Left ventricle myocardium inferior (tissue), 1 donor: ENCODE measurements at regions not wholly inside any gene's neighbourhood (a gene's known extent, or its start where the extent isn't known, plus 50 kb on each side); places are given as distances from the start of the nearest gene placed in this dataset.

Experiments
- DNase-seq: peaks from one replicate; pipeline ENCODE4 v3.0.0-alpha.2; 2020
- H3K27ac ChIP-seq: fragments of 200-600 bp; replicated peaks from 2 replicates; pipeline ENCODE4 v1.8.0; 2021
- H3K27me3 ChIP-seq: fragments of 200-600 bp; 2 replicates; pipeline ENCODE4 v1.8.0; 2021; ENCODE audit warnings: low read depth
- H3K36me3 ChIP-seq: fragments of 200-600 bp; 2 replicates; pipeline ENCODE4 v1.8.0; 2021
- H3K4me1 ChIP-seq: fragments of 200-600 bp; 2 replicates; pipeline ENCODE4 v1.8.0; 2021
- H3K4me3 ChIP-seq: fragments of 200-600 bp; 2 replicates; pipeline ENCODE4 v1.8.0; 2021; ENCODE audit warnings: mild to moderate bottlenecking, moderate library complexity
- H3K9me3 ChIP-seq: fragments of 200-600 bp; replicated peaks from 2 replicates; pipeline ENCODE4 v1.8.0; 2021
- intact Hi-C: fragments of 100-400 bp; cut with micrococcal nuclease; formaldehyde crosslinking; loops from one replicate; pipeline ENCODE4 v1.11.0; 2022
- TF ChIP-seq, protein P1 (sequence below): fragments of 200-600 bp; IDR thresholded peaks from 2 replicates; pipeline ENCODE4 v1.8.0; 2021; ENCODE audit warnings: antibody characterized with exemption, mild to moderate bottlenecking, borderline replicate concordance
- donor health status: DM: no; HTN: yes; CAD: no; lungs with severe emphysema.

DNA sequence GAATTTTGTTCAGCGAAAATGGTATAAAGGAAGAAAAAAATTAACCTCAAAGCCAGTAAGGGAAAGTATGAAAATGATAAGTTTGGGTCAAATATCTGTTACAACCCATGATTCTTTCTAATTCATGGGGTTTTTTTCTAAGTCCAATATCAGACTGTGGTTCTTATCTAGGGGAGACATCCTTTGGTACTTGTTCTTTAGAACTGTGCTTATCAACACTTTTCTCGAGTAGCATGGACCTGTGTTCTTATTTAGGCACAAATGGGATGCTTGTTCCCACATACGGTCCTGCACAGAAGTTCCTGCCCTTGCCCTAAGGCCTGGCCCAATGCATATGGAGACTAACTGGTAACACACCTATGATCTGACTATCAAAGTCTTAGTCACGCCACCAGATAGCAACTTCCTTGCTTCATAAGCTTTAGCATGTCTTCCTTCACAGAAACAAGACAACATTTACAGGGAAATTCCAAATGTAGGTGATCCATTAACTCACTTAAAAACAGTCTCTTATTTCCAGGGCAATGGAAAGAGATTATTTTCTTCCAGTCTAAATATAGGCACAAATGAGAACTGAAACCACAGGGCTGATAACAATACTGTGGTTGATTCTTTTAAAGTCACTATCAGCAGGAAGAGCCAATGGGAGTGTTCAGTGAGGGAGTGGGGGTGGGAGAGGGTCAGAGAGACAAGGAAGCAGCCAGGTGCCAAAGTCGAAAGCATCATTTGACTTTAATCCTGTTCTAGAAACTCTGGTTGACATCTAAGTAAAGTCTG, 268.8 kb upstream of the ANKRD55 start:
- intact Hi-C loops, result no loop called here
- no peak for DNase-seq
- Histone ChIP-seq H3K4me1 (peaks cover 33% of the 10 kb centered on the region), H3K27ac (peak overlapping the region; percentile 51), H3K36me3 (no peaks in the 10 kb centered on the region), H3K27me3 (no peaks in the 10 kb centered on the region), H3K9me3 (peaks cover 4% of the 10 kb centered on the region), H3K4me3 (no peak overlapping the region)
- TF ChIP-seq, protein P1, sequence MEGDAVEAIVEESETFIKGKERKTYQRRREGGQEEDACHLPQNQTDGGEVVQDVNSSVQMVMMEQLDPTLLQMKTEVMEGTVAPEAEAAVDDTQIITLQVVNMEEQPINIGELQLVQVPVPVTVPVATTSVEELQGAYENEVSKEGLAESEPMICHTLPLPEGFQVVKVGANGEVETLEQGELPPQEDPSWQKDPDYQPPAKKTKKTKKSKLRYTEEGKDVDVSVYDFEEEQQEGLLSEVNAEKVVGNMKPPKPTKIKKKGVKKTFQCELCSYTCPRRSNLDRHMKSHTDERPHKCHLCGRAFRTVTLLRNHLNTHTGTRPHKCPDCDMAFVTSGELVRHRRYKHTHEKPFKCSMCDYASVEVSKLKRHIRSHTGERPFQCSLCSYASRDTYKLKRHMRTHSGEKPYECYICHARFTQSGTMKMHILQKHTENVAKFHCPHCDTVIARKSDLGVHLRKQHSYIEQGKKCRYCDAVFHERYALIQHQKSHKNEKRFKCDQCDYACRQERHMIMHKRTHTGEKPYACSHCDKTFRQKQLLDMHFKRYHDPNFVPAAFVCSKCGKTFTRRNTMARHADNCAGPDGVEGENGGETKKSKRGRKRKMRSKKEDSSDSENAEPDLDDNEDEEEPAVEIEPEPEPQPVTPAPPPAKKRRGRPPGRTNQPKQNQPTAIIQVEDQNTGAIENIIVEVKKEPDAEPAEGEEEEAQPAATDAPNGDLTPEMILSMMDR, result no peak

DNA sequence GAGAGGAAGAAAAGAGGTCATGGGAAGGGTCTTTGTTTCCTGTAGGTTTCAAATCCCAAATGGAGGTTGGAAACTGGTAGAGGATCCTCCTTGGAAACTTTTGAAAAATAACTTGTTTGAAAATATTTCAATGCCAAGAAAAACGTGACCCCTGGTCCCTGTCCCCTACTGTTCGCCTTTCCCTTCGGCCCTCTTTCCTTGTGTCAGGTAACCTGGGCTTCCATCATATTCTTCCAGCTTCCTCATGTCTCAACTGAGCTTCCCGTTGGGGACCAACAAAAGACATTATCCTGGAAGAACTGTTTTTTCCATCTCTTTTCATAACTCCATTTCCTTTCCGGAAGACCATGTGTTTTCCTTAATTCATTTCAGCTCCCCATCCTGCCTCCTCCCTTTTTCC, 266.8 kb upstream of the ANKRD55 start:
- no peaks in the 10 kb centered on the region for H3K27me3 ChIP-seq
- H3K27ac ChIP-seq, result peak overlapping the region; percentile 1
- H3K9me3 ChIP-seq, result peaks cover 4% of the 10 kb centered on the region
- H3K4me1 ChIP-seq, result peaks cover 40% of the 10 kb centered on the region
- no peaks in the 10 kb centered on the region for H3K36me3 ChIP-seq
- intact Hi-C loops, result no loop called here
- TF ChIP-seq, protein P1, result no peak
- no peak for DNase-seq
- H3K4me3 ChIP-seq, result no peak overlapping the region

DNA sequence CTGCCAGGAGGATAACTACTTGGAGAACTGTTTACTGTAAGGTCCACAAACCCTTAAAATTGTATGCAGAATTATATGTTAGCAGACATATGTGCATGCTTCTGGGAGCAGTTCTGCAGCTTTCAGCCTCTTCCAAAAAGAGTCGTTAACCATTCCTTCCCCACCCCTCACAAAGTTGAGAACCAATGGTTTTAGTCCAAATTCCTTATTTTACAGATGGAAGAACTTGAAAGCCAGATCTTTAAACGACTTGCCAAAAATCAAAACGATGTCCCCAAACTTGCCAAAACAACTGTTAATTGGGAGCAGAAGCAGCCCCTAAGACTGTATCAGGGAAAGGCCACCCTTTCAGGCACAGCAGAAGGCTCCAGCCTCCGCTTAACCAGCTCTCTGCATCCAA, 266.4 kb upstream of the ANKRD55 start:
- Histone ChIP-seq H3K9me3 (peaks cover 4% of the 10 kb centered on the region), H3K4me3 (no peak overlapping the region), H3K36me3 (no peaks in the 10 kb centered on the region), H3K27ac (peak overlapping the region; percentile 1), H3K4me1 (peaks cover 41% of the 10 kb centered on the region), H3K27me3 (no peaks in the 10 kb centered on the region)
- intact Hi-C loops, result no loop called here
- DNase-seq, result no peak
- TF ChIP-seq, protein P1, result no peak

DNA sequence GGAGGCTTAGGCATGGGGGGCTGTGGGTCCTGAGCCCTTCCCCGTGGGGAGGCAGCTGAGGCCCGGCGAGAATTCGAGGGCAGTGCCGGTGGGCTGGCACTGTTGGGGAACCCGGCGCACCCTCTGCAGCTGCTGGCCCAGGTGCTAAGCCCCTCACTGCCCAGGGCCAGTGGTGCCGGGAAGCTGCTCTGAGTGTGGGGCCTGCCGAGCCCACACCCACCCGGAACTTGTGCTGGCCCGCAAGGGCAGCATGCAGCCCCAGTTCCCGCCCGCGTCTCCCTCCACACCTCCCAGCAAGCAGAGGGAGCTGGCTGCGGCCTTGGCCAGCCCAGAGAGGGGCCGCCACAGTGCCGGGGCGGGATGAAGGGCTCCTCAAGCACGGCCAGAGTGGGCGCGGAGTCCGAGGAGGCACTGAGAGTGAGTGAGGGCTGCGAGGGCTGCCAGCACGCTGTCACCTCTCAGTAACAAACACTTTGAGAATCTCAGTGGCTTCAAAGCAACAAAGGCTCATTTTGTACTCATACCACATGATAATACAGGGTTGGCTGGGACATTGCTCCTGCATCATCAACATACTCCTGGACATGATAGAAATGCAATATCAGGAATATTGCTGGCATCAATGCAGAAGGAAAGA, 265.7 kb upstream of the ANKRD55 start:
- H3K4me1 ChIP-seq, result peaks cover 48% of the 10 kb centered on the region
- no peak for DNase-seq

DNA sequence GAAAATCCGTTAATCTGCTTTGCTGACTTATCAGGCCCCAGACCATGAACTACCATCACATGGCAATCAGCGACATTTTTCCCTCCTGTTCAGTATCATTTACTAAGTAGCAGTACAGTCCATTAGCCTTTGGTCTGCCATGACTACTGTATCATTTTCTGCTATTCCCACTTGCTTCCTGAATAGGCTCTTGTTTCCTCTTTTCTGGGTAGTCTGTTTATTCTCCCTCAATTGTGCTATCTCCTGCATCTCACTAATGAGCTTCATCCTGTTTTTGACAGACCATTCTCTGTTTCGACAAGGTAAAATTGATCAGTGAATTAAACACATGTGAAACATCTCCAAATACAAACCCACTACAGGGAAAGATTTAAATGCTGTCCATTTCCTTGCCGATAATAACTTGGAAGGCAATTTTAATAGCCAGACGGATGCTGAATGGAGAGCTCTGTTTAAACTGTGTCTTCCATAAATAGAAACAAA, 263.5 kb upstream of the ANKRD55 start:
- DNase-seq, result no peak
- no peak overlapping the region for H3K4me3 ChIP-seq
- H3K4me1 ChIP-seq, result peaks cover 48% of the 10 kb centered on the region
- no peaks in the 10 kb centered on the region for H3K36me3 ChIP-seq
- TF ChIP-seq, protein P1, result no peak
- H3K27ac ChIP-seq, result peak overlapping the region; percentile 20
- intact Hi-C loops, result no loop called here
- no peaks in the 10 kb centered on the region for H3K9me3 ChIP-seq
- H3K27me3 ChIP-seq, result no peaks in the 10 kb centered on the region

More for the DNA sequence above, 265.7 kb upstream of the ANKRD55 start:
- TF ChIP-seq, protein P1, result no peak
- intact Hi-C loops, result no loop called here
- Histone ChIP-seq H3K9me3 (peaks cover under 1% of the 10 kb centered on the region), H3K27ac (peak overlapping the region; percentile 1), H3K4me3 (no peak overlapping the region), H3K36me3 (no peaks in the 10 kb centered on the region), H3K27me3 (no peaks in the 10 kb centered on the region)
